AG04449 (cell line): ENCODE measurements at regions not wholly inside any gene's neighbourhood (a gene's known extent, or its start where the extent isn't known, plus 50 kb on each side); places are given as distances from the start of the nearest gene placed in this dataset.

ENCODE experiments used
- CTCF ChIA-PET: fragments of 350-600 bp; formaldehyde crosslinking; extraction: SDS; loops from one replicate; lab custom pipeline; 2021; ENCODE audit warnings: antibody characterized with exemption; lab: Yijun Ruan, JAX
- POLR2A ChIA-PET: fragments of 400-600, 350-600 bp; formaldehyde crosslinking; extraction: SDS; loops from one replicate; lab custom pipeline; 2020; ENCODE audit warnings: antibody characterized with exemption, inconsistent platforms; lab: Yijun Ruan, JAX
- DNase-seq: peaks from one replicate; pipeline ENCODE4 v3.0.0-alpha.2; 2010; ENCODE audit warnings: low read depth, low spot score
- H3K4me3 ChIP-seq: 2 replicates; pipeline ENCODE4 v1.5.1; 2011; ENCODE audit warnings: low read depth, mild to moderate bottlenecking, control low read depth, low read length
- CTCF ChIP-seq: IDR thresholded peaks from one replicate; pipeline ENCODE4 v1.5.1; 2011; ENCODE audit warnings: mild to moderate bottlenecking, moderate library complexity, low read length, control low read depth, inconsistent platforms; ENCODE audit not compliant: insufficient read depth; ENCODE audit errors: missing control alignments

DNA sequence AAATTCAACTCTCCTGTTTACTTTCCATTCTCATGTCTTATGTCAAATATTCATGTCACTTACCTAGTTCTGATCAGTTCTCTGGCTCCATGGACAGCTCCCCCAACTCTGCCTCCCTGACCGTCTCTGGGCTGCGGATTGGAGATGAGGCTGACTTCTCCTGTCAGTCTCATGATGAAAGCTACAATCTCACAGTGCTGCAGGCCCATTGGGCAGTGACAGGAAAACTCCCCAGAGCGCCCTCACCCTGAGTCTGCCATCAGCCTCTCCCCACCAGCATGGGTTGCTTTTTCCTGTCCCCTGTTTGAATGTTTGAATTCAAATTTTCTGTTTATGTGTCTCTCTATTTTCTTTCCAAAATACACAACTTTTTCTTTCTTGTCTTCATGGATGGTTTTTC lies 63.8 kb upstream of the TOP3B start:
- ChIA-PET CTCF (interaction anchor here (1.7 kb wide), 1 partner anchor 15 kb away, joined by 5 read pairs; no protein-coding TSS in a partner anchor), POLR2A (no interaction called here)
- TF ChIP-seq CTCF: no peak
- no peak overlapping the region for H3K4me3 ChIP-seq
- no peak for DNase-seq

DNA sequence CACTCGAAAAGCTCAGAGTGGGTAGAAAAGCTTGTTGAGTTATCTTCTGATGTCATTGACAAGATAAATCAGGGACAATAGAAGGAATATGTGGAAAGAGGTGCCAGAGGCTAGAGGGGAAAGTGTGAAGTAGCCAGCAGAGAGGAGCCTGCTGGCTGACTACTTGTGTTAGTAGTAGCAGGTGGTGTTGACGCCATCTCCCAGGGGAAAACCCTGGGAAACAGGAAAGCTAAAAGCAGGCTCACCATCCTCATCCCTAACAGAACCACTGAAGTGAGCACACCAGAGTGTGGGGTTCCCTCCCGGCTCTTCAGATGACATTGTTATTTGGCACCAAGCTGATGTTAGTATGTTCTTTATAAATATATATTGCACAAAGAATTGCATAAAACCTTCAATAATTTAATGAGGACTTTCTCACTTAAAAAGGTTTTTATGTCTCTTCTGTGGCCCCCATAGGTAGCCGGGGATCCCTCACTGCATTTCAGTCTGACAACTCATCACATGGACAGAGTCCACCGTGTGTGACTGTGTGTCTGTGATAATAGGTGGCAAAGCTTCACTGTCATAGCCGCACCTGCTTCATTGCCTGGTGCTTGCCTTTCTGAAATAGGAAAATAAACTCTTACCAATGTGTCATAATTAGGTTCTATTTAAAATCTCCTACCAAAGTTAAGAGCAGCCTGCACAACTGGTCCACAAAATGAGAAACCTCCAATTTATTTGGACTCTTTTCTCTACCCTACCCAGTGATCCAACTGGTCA lies 63.2 kb upstream of the TOP3B start:
- CTCF ChIA-PET: interaction anchor here (1.7 kb wide), 1 partner anchor 16 kb away, joined by 5 read pairs; no protein-coding TSS in a partner anchor
- no peak for TF ChIP-seq CTCF
- DNase-seq: no peak
- H3K4me3 ChIP-seq: no peak overlapping the region
- POLR2A ChIA-PET: no interaction called here

DNA sequence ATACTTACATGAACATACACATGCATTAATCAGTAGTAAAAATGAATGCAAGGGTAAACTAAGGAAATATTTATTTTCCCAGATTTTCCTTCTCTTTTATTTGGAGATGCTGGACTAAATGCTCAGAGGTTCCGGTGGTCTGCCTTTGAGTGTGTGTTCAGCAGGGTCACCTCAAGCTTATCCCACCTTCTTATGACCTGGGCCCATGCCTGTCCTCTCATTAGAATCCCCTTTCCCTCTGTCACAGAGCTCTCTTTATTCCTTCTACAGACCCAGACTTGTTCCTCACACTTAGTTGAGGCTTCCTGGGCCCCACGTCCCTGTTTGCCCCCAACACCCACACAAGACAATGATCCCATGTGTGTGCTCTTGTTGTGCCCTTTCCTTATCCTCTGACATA lies 61.6 kb upstream of the TOP3B start:
- TF ChIP-seq CTCF: no peak
- CTCF ChIA-PET: no interaction called here
- no peak overlapping the region for H3K4me3 ChIP-seq
- POLR2A ChIA-PET: no interaction called here
- no peak for DNase-seq

GRCh38 chr22:22043296-22044078 lies 60.9 kb upstream of the TOP3B start:
- TF ChIP-seq CTCF: no peak
- CTCF ChIA-PET: interaction anchor here (1.1 to 1.3 kb wide), 2 partner anchors 12 to 19 kb away, joined by 3 to 4 read pairs; no protein-coding TSS in a partner anchor
- POLR2A ChIA-PET: no interaction called here
- no peak overlapping the region for H3K4me3 ChIP-seq
- no peak for DNase-seq

- H3K4me3 ChIP-seq: no peak overlapping the region
- ChIA-PET POLR2A (interaction anchor here (0.7 kb wide), 1 partner anchor 26 kb away, joined by 3 read pairs; no protein-coding TSS in a partner anchor), CTCF (interaction anchor here (0.8 to 1.3 kb wide), 3 partner anchors 12 to 20 kb away, joined by 3 to 4 read pairs (median 3); no protein-coding TSS in a partner anchor)
- TF ChIP-seq CTCF: no peak
- DNase-seq: no peak
Observed at GRCh38 chr22:22042599-22043295, 60.2 kb upstream of the TOP3B start.
